Ishikawa (cell line): ENCODE measurements at regions not wholly inside any gene's neighbourhood (a gene's known extent, or its start where the extent isn't known, plus 50 kb on each side); places are given as distances from the start of the nearest gene placed in this dataset.

Experiments used
- CEBPB ChIP-seq: IDR thresholded peaks from 2 replicates; pipeline ENCODE4 v1.6.1; 2012
- CREB1 ChIP-seq: IDR thresholded peaks from 2 replicates; pipeline ENCODE4 v1.6.1; 2012; ENCODE audit warnings: low read depth
- EP300 ChIP-seq: IDR thresholded peaks from 2 replicates; pipeline ENCODE4 v1.6.1; 2012; ENCODE audit warnings: borderline replicate concordance
- FOXM1 ChIP-seq: IDR thresholded peaks from 2 replicates; pipeline ENCODE4 v1.6.1; 2012; ENCODE audit warnings: low read depth, borderline replicate concordance
- MAX ChIP-seq: IDR thresholded peaks from 2 replicates; pipeline ENCODE4 v1.6.1; 2012
- NFIC ChIP-seq: IDR thresholded peaks from 2 replicates; pipeline ENCODE4 v1.6.1; 2012
- RAD21 ChIP-seq: IDR thresholded peaks from 2 replicates; pipeline ENCODE4 v1.6.1; 2012; ENCODE audit warnings: low read depth
- REST ChIP-seq: IDR thresholded peaks from 2 replicates; pipeline ENCODE4 v1.6.1; 2012; ENCODE audit warnings: low read depth, mild to moderate bottlenecking
- TAF1 ChIP-seq: IDR thresholded peaks from 2 replicates; pipeline ENCODE4 v1.6.1; 2012; ENCODE audit warnings: low read depth, mild to moderate bottlenecking
- TEAD4 ChIP-seq: IDR thresholded peaks from 2 replicates; pipeline ENCODE4 v1.6.1; 2012
- USF1 ChIP-seq: IDR thresholded peaks from 2 replicates; pipeline ENCODE4 v1.6.1; 2012
- YY1 ChIP-seq: IDR thresholded peaks from 2 replicates; pipeline ENCODE4 v1.6.1; 2012; ENCODE audit warnings: low read depth
- ZBTB7A ChIP-seq: IDR thresholded peaks from 2 replicates; pipeline ENCODE4 v1.6.1; 2012; ENCODE audit warnings: low read depth

- no peak for TF ChIP-seq MAX
- TF ChIP-seq FOXM1, result no peak
- TF ChIP-seq REST, result no peak
- TF ChIP-seq CREB1, result no peak
- TF ChIP-seq TEAD4, result no peak
- TF ChIP-seq USF1, result no peak
- no peak for TF ChIP-seq ZBTB7A
- no peak for TF ChIP-seq NFIC
- no peak for TF ChIP-seq TAF1
- TF ChIP-seq EP300, result no peak
- no peak for TF ChIP-seq YY1
- no peak for TF ChIP-seq CEBPB
- no peak for TF ChIP-seq RAD21
Observed at GRCh38 chr2:142320067-142320466, 189.3 kb upstream of the LRP1B start.
